HG03342 (cell line): ENCODE measurements at regions not wholly inside any gene's neighbourhood (a gene's known extent, or its start where the extent isn't known, plus 50 kb on each side); places are given as distances from the start of the nearest gene placed in this dataset.

Experiments
- ATAC-seq: cut with Tn5 transposase; IDR thresholded peaks from one replicate; pipeline ENCODE4 v1.9.1; 2021; ENCODE audit warnings: mild to moderate bottlenecking, moderate library complexity; ENCODE audit not compliant: unreplicated experiment

DNA sequence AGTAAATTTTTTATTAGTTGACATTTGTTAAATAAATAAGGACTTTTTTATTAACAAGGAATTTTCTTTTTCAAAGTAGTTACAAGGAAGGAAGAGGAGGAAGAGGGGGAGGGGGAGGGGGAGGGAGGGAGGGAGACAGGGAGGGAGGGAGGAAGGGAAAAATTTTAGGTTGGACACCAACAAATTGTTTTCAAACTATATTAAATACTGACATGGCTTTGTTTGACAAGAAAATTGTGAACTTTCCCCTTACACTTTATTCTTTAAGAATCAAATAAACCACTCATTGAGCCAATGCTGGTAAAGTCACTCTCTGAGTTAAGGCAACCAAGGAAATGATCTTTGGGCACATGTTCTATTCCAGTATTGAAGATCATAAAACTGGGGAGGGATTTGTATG, 115.7 kb upstream of the PPP2R3A start:
- no peak for ATAC-seq

DNA sequence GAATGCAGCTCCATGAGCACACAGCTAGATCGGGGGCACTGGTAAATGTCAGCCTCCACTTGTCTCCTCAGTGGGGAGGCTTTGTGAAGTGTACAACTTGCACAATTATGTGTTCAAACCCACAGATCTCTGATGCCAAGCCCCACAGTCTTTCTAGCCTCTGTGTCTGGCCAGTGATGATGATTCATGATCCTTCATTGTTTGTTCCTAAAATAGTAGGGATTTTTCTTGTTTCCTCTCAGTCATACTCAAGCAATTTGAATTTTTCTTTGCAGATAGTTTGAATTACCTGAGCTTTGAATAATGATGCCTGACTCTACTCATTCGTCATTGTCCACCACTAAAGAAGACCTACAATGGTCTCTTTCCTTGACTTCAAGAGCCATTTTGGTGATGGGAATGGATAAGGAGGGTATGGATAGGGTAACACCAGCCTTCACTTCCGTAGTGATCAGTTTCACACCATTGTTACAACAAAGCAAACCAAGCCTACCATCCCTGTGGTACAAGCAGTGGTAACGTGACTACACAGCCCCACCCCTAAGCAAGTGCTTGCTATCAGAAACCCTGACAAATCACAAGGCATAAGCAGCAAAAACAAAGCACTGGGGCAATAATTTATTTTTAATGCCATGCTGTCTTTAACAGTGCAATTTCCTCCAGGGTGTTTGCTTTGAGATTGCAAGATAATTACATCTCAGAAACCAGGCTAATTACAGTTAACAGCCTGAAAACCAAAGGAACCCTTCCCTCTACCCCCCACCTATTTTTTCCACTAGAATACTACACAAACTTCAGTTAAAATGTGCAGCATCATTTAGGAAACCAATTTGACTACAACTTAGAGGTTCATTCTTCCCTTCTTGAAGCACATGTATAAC, 114.1 kb upstream of the PPP2R3A start:
- no peak for ATAC-seq

DNA sequence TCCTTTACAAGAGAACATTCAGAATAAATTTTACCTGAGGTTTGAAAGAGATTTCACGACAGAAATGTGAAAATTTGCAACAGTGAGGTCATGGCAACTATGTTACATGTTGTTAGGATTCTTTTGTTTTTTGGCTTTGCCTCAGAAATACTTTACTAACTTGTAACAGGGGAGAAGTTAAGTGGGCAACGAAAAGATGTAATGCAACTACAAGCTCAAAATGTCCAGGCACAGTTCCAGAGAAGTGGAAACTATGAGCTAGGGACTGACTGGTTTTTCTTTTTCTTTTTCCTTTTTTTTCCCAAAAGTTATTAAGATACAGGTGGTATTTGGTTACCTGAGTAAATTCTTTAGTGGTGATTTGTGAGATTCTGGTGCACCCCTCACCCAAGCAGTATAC, 111.5 kb upstream of the PPP2R3A start:
- no peak for ATAC-seq

DNA sequence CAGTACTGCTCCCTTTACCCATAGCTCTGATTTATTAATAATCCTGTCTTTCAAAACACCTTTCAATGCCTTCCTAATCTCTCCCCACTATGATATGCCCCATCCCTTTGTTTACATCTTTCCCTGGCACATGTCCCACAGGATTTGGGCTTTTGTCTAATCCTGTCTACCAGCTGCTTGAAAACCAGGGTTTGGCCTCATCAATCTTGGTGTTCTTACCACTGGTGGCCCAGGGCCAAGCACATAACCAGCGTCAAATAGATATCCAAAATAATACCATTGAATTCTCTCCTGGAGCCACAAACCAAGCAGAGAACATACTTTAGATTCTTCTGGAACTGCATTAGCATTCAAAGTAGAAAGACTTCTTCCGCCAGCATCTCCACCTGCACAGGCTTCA, 104.8 kb upstream of the PPP2R3A start:
- no peak for ATAC-seq

DNA sequence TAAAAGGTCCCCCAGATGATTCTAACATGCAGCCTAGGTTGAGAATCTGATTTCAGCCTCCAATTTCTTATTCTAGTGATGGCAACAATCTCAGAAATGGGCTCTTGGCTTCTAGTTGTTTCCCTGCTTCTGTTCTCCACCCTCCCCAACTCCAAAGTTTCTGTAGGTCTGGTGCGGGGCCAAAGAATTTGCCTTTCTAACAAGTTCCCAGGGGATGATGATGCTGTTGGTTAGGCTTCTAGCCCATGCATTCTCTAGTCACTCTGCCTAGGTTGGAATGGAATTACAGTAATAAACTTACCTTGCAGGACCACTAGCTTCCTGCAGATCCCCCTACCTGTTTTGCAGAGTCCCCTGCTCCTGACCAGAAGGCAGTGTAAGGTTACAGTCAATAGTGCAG, 103.2 kb upstream of the PPP2R3A start:
- no peak for ATAC-seq

DNA sequence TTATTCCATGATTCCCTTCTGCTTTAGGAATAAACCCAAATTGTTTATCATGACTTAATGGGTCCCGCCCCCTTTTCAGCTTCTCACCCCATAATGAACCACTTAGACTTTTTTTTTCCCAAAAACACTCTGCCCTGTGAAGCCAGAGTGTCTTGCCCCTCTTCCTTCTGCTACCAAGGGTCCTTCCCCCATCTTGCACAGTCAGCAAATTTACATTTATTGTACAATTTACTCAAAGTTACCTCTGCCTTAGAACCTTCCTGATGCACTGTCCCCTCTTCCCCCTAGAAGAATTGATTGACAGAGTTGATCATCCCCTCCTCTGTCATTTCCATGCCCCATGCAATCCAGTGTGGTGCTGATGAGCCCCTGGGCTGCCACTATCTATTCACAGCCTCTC, 101.5 kb upstream of the PPP2R3A start:
- no peak for ATAC-seq

DNA sequence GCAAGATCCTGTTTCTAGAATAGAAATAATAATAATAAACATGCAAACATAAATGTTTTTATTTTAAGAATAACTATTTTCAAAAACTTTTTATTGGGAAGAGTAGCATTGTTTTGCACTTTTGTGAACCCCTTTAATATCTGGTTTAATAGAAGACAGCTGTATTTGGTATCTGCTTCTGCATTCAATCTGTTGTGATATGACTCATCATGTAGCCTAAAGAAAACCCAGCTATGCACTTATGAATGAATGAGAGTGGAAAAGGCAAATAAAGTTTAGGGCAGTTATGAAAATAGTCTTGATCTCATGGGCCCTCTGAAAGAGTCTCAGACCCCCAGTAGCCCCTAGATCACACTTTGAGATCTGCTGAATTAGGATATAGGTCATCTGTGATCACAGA, 100.4 kb upstream of the PPP2R3A start:
- ATAC-seq: no peak

DNA sequence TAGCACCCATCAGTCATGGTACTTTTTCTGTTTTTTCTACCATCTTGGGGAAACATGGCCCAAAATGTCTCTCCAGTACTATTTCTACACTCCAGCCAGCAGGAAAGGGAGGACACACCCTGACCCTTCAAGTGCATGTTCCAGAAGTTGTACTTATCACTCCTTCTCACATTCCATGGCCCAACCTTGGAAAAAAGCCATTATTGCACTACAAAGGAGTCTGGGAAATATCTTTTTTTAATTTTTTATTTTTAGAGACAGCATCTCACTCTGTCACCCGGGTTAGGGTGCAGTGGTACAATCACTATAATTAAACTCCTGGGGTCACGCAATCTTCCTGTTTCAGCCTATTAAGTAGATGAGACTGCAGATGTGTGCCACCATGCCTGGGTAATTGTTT, 100.0 kb upstream of the PPP2R3A start:
- no peak for ATAC-seq

DNA sequence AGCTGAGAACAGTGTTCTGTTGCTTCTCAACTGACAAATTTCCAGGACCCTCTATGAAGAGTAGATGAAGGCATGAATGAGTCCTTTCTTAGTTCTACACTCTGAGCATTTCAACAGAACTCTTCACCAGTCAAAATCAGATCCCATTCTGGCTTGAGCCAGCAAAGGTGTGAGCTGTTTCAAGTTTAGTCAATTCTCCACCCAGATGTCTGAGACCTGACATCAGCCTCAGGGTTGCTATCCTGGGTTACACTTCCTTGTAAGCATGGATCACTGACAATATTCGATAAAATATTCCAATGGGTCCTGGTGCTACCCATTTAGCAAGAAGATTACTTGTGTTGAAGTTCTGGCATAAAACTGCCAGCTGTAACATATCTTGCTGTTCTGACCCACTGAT, 97.6 kb upstream of the PPP2R3A start:
- ATAC-seq: no peak

DNA sequence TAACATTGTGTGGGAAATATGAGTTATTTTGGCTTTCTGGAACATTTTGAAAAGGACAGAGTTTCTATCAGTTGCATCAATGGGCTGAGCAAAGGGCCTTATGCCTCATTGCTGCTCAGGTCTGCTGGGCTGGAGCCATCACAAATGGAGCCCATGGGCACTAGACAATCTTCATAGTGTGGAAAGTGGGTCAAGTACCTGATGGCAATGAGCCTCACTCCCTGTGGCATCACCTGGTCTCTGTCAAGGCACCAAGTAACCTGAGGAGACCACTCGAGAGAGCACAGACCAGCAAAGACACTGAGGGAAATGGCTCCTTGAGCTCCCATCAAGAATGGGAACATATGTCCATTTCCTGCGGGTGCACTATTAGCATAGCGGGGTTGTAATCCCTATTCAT, 96.7 kb upstream of the PPP2R3A start:
- no peak for ATAC-seq

DNA sequence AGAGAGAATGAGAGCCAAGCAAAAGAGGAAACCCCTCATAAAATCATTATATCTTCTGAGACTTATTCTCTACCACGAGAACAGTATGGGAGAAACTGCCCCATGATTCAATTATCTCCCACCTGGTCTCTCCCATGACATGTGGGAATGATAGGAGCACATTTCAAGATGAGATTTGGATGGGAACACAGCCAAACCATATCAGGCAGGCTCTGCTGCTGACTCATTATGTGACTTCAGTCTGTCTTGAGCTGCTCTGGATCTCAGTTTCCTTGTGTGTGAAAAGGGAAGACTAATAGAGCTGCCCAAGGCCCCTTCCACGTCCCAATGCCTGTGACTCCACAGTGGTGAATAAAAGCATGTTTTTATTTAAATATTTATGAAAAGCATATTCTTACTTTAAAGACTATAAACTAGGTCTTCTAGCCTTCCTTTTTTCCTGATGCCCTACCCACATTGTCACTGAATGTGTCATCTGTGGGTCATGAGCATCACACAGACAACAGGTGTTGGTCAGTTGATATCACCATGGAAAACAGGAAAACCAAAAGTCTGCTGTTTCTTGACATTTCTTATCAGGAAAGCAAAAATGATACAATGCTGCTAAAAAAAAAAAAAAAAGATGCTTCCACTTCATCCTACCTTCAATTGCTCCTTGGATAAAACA, 96.0 kb upstream of the PPP2R3A start:
- ATAC-seq: no peak

DNA sequence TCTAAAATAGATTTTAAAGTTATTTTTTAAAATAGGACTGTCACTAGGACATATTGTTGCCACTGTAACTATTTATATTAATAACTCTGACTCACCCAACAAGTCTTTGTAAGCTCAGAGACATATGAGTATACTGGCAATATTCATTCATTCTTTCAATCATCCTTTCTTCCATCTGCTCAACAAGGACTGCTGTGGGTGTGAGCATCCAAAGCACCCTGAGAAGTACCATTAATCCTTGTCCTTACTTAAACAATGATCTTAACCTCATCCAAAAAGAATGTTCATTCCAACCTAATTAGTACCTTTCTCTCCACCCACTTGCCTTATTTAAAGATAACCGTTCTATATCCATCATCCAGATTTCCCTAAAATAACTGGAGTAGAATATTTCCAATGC, 94.2 kb upstream of the PPP2R3A start:
- no peak for ATAC-seq

DNA sequence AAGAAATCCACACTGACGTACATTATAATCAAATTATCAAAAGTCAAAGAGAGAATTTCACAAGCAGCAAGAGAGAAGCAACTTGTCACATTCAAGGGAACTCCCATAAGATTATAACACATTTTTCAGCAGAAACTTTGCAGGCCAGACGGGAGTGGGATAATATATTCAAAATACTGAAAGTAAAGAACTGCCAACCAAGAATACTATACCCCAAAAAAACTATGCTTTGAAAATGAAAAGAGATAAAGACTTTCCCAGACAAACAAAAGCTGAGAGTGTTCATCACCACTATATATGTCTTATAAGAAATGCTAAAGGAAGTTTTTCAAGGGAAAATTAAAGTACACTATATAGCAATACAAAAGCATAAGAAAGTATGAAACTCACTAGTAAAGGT, 91.5 kb upstream of the PPP2R3A start:
- ATAC-seq: no peak

DNA sequence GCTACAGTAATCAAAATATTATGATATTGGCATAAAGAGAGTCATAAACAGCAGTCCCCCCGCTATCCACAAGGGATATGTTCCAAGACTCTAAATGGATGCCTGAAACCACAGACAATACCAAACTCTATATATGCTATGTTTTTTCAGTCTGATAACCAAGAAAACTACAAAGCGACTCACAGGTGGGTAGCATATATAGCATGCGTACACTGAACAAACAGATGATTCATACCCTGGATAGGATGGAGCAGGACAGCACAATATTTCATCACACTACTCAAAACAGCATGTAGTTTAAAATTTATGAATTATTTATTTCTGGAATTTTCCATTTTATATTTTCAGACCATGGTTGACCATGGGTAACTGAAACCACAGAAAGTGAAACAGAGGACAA, 87.0 kb upstream of the PPP2R3A start:
- ATAC-seq: no peak

DNA sequence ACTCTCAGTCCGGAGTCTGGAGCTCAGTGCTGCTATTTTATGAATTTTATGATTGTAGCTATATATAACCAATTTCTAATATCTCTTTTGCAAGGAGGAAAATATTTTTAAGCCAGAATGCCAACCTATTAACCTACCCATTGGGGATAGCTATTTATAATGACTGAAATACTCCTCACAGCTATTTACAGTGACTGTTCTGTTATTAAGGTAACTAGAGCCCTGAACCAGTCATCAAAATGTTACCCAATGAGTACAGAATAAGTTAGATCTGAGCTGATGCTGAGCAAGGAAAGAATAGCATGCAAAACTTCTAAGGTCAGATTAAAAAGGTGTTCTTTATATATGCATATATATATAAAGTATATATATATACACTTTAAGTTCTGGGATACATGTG, 79.6 kb upstream of the PPP2R3A start:
- ATAC-seq: no peak

DNA sequence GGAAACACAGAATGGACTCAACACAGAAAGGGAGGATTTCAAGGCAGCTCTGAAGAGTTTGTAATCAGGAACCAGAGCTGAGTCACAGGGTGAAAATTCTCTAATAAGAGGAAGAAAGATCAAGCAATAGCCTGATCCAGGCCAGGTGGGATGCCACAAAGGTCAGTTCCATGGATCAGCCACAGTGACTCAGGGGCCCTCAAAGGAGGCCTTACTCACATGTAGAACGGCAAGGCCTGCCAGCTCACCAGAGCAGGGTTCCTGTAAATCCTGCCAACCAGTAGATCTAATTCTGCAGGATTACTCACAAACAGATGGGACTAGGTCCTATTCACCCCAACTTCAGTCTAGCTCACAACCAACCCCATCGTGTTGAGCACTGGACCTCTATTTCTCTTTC, 78.3 kb upstream of the PPP2R3A start:
- ATAC-seq: no peak

DNA sequence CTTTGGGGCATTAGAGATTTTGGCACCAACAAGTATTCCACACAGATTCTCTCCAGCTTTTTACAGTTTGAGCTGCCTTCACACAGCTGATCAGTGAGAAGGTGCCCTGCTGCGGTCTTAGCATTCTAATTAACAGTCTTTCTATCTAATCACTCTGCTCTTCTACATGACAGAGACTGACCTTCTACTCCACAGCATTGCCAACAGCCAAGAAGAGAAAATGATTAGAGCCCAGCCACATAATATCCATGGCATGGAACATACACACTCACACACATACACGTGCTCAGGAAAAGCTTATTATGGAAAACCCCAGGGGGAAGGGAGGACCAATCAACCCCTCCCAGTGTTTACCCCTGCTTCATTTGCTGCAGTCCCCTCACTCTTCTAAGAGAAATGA, 76.1 kb upstream of the PPP2R3A start:
- ATAC-seq: no peak

DNA sequence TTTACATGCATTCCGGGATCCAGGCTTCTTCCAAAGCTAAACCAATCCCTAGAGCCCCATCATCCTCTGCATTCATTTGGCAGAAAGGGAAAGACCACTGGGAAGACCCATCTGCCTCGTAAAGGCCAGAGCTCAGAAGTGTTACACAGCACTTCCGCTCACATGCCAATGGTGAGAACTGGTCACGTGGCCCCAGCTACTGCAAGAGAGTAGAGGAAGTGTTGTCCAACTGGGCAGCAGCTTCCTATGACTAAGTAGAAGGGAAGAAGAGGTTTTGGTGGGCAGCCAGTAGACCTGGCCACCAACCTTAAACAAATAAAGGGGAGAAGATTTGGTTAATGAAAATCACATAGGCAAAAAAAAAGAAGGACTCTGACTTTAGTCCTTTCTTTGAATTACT, 74.4 kb upstream of the PPP2R3A start:
- ATAC-seq: no peak

DNA sequence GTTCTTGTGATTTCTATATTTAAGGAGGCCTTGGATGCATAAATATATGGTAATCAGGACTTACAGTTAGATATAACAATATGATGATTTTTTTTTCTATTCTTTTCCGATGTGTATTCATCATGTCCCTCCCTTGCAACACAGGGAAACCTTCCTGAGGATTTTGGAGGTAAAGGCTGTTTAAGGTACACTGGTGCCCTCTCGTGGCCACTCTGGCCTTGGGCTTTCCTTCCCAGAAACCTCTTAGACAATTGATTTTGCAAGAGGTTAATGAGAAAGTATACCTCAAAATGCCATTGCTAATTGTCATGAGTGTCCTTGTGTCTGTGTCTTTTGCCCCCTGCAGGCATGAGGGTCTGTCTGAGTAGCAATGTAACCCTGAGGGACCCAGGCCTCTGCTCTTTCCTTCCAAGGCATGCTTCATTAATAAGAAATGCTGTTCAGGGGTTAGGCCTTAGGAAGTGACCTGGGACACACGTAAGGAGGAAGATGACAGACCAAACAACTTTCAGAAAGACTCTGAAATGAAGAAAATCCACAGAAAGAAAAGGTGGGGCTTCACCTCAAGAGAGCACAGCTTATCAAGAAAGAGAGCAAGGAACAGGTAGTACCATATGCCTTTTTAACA, 70.3 kb upstream of the PPP2R3A start:
- ATAC-seq: no peak

DNA sequence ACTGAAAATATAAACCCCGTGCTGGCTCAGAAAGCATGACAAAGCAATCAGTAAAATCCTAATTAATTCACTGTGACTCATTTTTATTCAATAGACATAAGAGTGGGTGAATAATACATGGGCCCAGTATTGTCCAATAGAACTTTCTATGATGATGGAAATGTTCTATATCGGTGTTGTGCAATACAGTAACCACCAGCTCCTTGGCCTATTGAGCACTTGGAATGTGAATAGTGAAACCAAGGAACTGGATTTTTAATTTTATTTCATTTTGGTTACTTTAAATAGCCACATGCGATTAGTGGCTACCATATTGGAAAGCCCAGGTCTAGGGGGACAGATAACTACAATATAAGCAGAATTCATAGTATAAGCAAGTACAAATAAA, 69.8 kb upstream of the PPP2R3A start:
- no peak for ATAC-seq

DNA sequence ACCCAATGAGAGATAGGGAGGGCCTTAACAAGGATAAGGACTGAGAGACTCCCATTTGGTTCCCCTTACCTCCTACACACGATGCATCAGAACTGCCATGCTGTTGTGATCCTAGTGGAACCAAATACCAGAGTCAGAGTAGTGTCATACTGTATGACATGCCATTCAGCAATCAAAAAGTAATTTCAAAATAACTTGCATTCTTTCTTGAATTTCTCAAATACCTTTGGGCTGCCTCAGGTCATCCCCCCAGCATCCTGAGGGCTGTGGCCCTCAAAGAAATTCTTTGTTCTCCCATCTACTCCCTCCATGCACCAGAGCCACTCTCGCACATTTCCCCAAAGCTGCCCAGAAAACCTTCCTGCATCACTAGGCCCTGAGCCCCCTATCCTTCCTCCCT, 68.9 kb upstream of the PPP2R3A start:
- no peak for ATAC-seq

DNA sequence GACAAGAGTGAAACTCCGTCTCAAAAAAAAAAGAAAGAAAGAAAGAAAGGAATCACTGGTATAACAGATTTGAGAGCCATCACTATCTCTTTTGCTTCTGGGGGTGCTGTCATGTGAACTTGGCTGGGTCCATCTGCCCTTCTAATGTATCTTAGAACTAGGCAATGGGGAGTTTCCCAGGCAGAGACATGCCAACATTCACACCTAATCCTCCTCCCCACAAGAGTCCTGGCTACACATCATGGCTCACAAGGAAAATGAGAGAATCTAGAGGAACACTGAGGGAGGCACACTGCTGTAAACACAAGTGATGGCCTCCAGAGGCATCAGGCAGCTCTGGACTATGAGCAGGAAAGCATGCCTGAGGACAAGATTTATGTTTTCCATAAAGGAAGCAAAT, 67.8 kb upstream of the PPP2R3A start:
- no peak for ATAC-seq
